ENCODE measurements at regions not wholly inside any gene's neighbourhood (a gene's known extent, or its start where the extent isn't known, plus 50 kb on each side); places are given as distances from the start of the nearest gene placed in this dataset.
"Not testable (repeated sequence)": the region's sequence is repeated elsewhere in the genome, so short reads cannot be mapped to it uniquely, and the experiment has no call there.

DNA sequence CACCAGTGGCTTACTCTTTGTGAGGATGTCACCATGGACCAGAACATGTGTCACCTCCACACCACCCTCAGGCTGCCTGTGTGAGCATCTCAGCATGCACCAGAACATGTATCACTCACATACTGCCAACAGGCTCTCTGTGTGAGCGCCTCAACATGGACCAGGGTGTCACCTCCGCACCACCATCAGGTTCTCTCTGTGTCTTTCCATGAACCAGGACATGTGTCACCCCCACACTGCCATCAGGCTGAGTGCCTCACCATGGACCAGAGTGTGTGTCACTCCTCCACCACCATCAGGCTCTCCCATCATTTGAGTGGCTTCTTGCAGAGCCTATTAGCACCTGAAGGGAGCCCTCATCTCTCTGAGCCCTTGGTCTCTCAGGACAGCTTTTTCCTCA lies 125.2 kb downstream of the ZNF648 start:
- ATAC-seq (no peak), FAIRE-seq (no peak), DNase-seq (no peak)
- Histone ChIP-seq H3K27me3 (no peaks in the 10 kb centered on the region), H3K4me3 (no peak overlapping the region), H3K36me3 (no peaks in the 10 kb centered on the region), H3K9me3 (no peaks in the 10 kb centered on the region), H3K4me1 (no peaks in the 10 kb centered on the region), H3K27ac (no peak overlapping the region)
- TF ChIP-seq, protein P1, sequence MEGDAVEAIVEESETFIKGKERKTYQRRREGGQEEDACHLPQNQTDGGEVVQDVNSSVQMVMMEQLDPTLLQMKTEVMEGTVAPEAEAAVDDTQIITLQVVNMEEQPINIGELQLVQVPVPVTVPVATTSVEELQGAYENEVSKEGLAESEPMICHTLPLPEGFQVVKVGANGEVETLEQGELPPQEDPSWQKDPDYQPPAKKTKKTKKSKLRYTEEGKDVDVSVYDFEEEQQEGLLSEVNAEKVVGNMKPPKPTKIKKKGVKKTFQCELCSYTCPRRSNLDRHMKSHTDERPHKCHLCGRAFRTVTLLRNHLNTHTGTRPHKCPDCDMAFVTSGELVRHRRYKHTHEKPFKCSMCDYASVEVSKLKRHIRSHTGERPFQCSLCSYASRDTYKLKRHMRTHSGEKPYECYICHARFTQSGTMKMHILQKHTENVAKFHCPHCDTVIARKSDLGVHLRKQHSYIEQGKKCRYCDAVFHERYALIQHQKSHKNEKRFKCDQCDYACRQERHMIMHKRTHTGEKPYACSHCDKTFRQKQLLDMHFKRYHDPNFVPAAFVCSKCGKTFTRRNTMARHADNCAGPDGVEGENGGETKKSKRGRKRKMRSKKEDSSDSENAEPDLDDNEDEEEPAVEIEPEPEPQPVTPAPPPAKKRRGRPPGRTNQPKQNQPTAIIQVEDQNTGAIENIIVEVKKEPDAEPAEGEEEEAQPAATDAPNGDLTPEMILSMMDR (IDR thresholded peaks at IDR 0.05): no peak
- intact Hi-C loops (cut with DNase I): loop anchor here in 1 of 3 donors (10.0 kb wide), 1 partner anchor 451 kb away; the partner anchor contains the start of gene CACNA1E
- 97 to 100% methylated on average over 2 of the region's 2 CpGs for WGBS, 2 donors

DNA sequence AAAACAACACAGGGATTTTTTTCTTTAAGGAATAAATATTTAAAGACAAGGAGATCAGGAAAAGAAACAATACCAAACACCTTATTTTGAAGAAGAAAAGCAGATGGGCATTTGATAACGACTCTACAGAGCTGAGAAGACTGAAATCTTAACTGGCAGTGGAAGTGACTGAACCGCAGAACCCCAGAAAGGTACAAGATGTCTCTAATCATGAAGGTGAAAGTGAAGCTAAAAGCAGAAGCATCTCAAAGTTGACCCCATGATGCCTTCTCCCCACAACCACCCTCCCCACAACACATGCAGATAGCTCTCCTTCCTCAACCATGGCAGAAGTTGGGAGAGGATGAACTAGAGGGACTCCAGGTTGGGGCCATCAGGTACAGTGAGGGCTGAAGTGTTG lies 129.6 kb downstream of the ZNF648 start:
- H3K27ac ChIP-seq: no peak overlapping the region
- no peaks in the 10 kb centered on the region for H3K36me3 ChIP-seq
- TF ChIP-seq, protein P1 (IDR thresholded peaks at IDR 0.05): no peak
- FAIRE-seq: no peak
- no peak overlapping the region for H3K4me3 ChIP-seq
- H3K9me3 ChIP-seq: no peaks in the 10 kb centered on the region
- no peak for ATAC-seq
- no peaks in the 10 kb centered on the region for H3K27me3 ChIP-seq
- 76 to 80% methylated on average over 2 of the region's 2 CpGs for WGBS, 2 donors
- intact Hi-C loops (cut with DNase I): loop anchor here in 1 of 3 donors (10.0 kb wide), 1 partner anchor 447 kb away; the partner anchor contains the start of gene CACNA1E
- H3K4me1 ChIP-seq: no peaks in the 10 kb centered on the region
- DNase-seq: no peak

DNA sequence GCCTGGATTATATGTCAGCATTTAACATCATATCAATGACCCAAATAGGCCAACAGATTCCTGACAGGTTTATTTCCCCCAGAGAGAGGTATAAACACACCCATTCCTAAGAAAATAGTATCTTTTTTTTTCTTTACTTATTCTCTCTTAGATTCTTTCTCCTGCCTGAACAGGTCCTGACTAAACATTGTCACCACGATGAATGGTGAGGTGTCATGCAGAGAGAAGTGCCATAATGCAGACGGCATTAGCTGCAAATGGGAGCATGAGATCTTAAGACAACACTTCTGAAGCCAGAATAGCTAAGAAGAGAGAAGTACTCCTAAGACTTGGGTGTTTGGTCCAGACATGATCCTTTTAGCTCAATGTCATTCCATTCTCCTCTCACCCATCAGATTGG lies 131.3 kb downstream of the ZNF648 start:
- no peak for DNase-seq
- no peak for FAIRE-seq
- TF ChIP-seq, protein P1 (IDR thresholded peaks at IDR 0.05): no peak
- Histone ChIP-seq H3K4me1 (no peaks in the 10 kb centered on the region), H3K9me3 (no peaks in the 10 kb centered on the region), H3K4me3 (no peak overlapping the region), H3K27ac (no peak overlapping the region), H3K27me3 (no peaks in the 10 kb centered on the region), H3K36me3 (no peaks in the 10 kb centered on the region)
- WGBS, 2 donors: 68 to 85% methylated on average over 2 of the region's 2 CpGs
- intact Hi-C loops (cut with DNase I): loop anchor here in 1 of 3 donors (10.0 kb wide), 1 partner anchor 445 kb away; the partner anchor contains the start of gene CACNA1E
- ATAC-seq: no peak

DNA sequence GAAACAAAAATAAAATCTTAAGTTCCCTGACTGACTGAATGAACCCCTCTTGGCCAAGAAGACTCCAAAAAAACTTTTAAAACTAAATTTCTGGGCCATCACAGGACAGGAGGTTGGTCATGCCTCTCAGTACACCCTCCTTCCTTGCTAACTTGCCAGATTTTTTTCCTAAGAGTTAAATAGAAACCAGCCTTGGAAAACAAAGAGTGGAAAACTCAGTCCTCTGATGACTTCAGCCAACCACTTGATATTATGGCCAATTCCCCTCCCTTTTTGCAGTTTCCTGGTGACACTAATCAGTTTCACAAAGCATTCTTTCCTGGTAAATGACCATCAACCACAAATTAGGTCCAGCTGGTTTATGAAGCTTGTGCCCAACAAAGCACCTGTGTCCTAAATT lies 134.8 kb downstream of the ZNF648 start:
- Histone ChIP-seq H3K27ac (no peak overlapping the region), H3K4me3 (no peak overlapping the region), H3K27me3 (no peaks in the 10 kb centered on the region), H3K4me1 (no peaks in the 10 kb centered on the region), H3K36me3 (no peaks in the 10 kb centered on the region), H3K9me3 (no peaks in the 10 kb centered on the region)
- TF ChIP-seq, protein P1 (IDR thresholded peaks at IDR 0.05): no peak
- intact Hi-C loops (cut with DNase I): no loop called here
- DNase-seq: no peak
- no peak for FAIRE-seq
- no peak for ATAC-seq

DNA sequence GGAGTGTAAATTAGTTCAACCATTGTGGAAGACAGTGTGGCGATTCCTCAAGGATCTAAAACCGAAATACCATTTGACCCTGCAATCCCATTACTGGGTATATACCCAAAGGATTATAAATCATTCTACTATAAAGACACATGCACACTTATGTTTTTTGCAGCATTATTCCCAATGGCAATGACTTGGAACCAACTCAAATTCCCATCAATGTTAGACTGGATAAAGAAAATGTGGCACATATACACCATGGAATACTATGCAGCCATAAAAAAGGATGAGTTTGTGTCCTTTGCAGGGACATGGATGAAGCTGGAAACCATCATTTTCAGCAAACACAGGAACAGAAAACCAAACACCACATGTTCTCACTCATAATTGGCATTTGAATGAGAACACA lies 137.5 kb downstream of the ZNF648 start:
- FAIRE-seq; H3K4me1 ChIP-seq; intact Hi-C loops (cut with DNase I); H3K27ac ChIP-seq; H3K27me3 ChIP-seq; H3K9me3 ChIP-seq; ATAC-seq; H3K36me3 ChIP-seq; H3K4me3 ChIP-seq; DNase-seq: not testable (repeated sequence)
- 60 to 74% methylated on average over 2 of the region's 2 CpGs for WGBS, 2 donors

Measured in pancreas (tissue), 10 donors.